ENCODE measurements at regions not wholly inside any gene's neighbourhood (a gene's known extent, or its start where the extent isn't known, plus 50 kb on each side); places are given as distances from the start of the nearest gene placed in this dataset.
"Not testable (repeated sequence)": the region's sequence is repeated elsewhere in the genome, so short reads cannot be mapped to it uniquely, and the experiment has no call there.

DNA sequence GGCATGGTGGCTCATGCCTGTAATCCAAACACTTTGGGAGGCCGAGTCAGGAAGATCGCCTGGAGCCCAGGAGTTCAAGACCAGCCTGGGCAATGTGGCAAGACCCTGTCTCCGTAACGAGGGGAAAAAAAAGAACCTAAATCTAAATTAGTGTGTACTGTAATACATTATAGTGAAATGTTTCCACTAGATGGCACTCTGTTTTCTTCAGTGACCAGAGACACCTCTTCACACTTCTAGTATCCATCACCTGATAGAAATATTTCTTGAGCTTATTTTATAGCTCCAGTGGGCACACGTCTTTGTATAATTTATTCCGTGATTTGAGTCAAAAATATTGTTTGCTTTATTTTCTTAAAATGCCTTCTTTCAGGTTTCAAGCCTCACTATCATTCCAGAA, 600.9 kb upstream of the DIPK2B start:
- peaks cover 45 to 63% of the 10 kb centered on the region in 2 experiments for H3K4me1 Mint-ChIP-seq
- DNase-seq = no peak
- Histone ChIP-seq H3K4me2 (ENCODE audit: insufficient read depth, insufficient read length, low read length) (peak overlapping the region; percentile 32), H3K14ac (ENCODE audit: insufficient read depth, low read length) (no peak overlapping the region), H3K18ac (ENCODE audit: insufficient read length, low read depth, low read length) (no peak overlapping the region), H3K56ac (ENCODE audit: insufficient read length, low read depth, low read length) (no peak overlapping the region), H3K9me3 (ENCODE audit: control insufficient read depth, low read depth, low read length) (no peaks in the 10 kb centered on the region), H4K20me1 (ENCODE audit: control insufficient read depth, insufficient read depth, insufficient read length) (no peaks in the 10 kb centered on the region), H2BK120ac (ENCODE audit: low read depth, low read length, poor library complexity, severe bottlenecking) (no peak overlapping the region), H3T11ph (ENCODE audit: low read length) (no peak overlapping the region), H2BK20ac (ENCODE audit: low read depth, low read length, poor library complexity, severe bottlenecking) (no peak overlapping the region), H3K23ac (ENCODE audit: insufficient read length, low read depth, low read length) (no peak overlapping the region), H2BK12ac (ENCODE audit: insufficient read length, low read depth, low read length) (no peak overlapping the region), H3K27ac (ENCODE audit: insufficient read length, low read depth, low read length) (no peak overlapping the region), H2BK5ac (ENCODE audit: insufficient read length, low read length) (no peak overlapping the region), H4K8ac (replicated peaks; ENCODE audit: insufficient read length, low read depth, low read length) (no peak overlapping the region), H2AK5ac (ENCODE audit: insufficient read length, low read length) (no peak overlapping the region), H3K4ac (ENCODE audit: low read depth, low read length) (no peak overlapping the region), H2AFZ (ENCODE audit: low read length) (no peak overlapping the region), H3K27me3 (ENCODE audit: insufficient read depth, low read length) (no peaks in the 10 kb centered on the region), H3K23me2 (ENCODE audit: insufficient read length, low read depth, low read length, poor library complexity, severe bottlenecking) (no peaks in the 10 kb centered on the region), H4K5ac (ENCODE audit: insufficient read length, low read depth, low read length) (no peak overlapping the region), H2BK15ac (ENCODE audit: low read depth, low read length) (no peak overlapping the region), H3K79me1 (ENCODE audit: insufficient read depth, low read depth, low read length, poor library complexity, severe bottlenecking) (peaks cover 4% of the 10 kb centered on the region), H3K9ac (ENCODE audit: extremely low read depth, insufficient read length, low read length) (no peak overlapping the region), H4K91ac (ENCODE audit: insufficient read length, low read depth, low read length) (no peak overlapping the region), H3K79me2 (ENCODE audit: insufficient read depth, low read length) (peaks cover 46% of the 10 kb centered on the region; the same call in 1 of the 2 replicates), H3K4me1 (ENCODE audit: insufficient read depth, low read length) (peaks cover 14% of the 10 kb centered on the region)
- H3K27me3 Mint-ChIP-seq (ENCODE audit: low read depth) = no peaks in the 10 kb centered on the region; the same call in 1 of the 2 replicates
- no peak overlapping the region for H3K4me3 Mint-ChIP-seq
- H3K36me3 Mint-ChIP-seq (ENCODE audit: insufficient read depth in 1 of 3, low read depth in 3 of 3) = peaks cover 18 to 43% (median 37%) of the 10 kb centered on the region in 3 experiments
- H3K27ac Mint-ChIP-seq = no peak overlapping the region
- no CpG with 5 or more reads among the region's 6 CpGs for whole genome bisulfite sequencing (ENCODE audit: extremely low coverage, insufficient read length, low lambda C conversion rate)
- TF ChIP-seq, protein P1, sequence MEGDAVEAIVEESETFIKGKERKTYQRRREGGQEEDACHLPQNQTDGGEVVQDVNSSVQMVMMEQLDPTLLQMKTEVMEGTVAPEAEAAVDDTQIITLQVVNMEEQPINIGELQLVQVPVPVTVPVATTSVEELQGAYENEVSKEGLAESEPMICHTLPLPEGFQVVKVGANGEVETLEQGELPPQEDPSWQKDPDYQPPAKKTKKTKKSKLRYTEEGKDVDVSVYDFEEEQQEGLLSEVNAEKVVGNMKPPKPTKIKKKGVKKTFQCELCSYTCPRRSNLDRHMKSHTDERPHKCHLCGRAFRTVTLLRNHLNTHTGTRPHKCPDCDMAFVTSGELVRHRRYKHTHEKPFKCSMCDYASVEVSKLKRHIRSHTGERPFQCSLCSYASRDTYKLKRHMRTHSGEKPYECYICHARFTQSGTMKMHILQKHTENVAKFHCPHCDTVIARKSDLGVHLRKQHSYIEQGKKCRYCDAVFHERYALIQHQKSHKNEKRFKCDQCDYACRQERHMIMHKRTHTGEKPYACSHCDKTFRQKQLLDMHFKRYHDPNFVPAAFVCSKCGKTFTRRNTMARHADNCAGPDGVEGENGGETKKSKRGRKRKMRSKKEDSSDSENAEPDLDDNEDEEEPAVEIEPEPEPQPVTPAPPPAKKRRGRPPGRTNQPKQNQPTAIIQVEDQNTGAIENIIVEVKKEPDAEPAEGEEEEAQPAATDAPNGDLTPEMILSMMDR (conservative IDR thresholded peaks at IDR 0.05) = peak; percentile 47; the same call in 2 of the 3 replicates
- peaks cover 36 to 65% of the 10 kb centered on the region in 2 experiments for H3K9me3 Mint-ChIP-seq

DNA sequence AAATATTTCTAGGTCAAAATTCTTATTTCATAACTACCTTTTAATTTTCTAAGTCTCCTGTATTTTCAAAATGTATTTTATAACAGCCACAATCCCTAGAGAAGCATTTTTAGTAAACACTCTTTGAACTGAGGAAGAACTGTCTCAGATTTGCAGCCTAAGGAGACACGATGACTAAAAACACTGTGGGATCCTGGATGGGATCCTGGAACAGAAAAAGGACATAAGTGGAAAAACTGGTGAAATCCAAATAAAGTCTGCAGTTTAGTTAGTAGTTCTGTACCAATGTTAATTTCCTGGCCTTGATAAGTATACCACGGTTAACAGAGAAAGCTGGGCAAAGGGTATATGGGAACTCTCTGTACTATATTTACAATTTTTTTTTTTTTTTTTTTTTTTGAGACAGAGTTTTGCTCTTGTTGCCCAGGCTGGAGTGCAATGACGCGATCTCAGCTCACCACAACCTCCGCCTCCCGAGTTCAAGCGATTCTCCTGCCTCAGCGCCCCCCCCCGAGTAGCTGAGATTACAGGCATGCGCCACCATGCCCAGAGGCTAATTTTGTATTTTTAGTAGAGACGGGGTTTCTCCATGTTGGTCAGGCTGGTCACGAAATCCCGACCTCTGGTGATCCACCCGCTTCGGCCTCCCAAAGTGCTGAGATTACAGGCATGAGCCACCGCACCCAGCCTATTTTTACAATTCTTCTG, 600.2 kb upstream of the DIPK2B start:
- H4K20me1 ChIP-seq (ENCODE audit: control insufficient read depth, insufficient read depth, insufficient read length); H4K5ac ChIP-seq (ENCODE audit: insufficient read length, low read depth, low read length); H2AFZ ChIP-seq (ENCODE audit: low read length); H2BK120ac ChIP-seq (ENCODE audit: low read depth, low read length, poor library complexity, severe bottlenecking); H3K4ac ChIP-seq (ENCODE audit: low read depth, low read length); H4K8ac ChIP-seq (replicated peaks; ENCODE audit: insufficient read length, low read depth, low read length); H2BK15ac ChIP-seq (ENCODE audit: low read depth, low read length); H3K56ac ChIP-seq (ENCODE audit: insufficient read length, low read depth, low read length); H3K27ac ChIP-seq (ENCODE audit: insufficient read length, low read depth, low read length); H2BK5ac ChIP-seq (ENCODE audit: insufficient read length, low read length); H3K27me3 ChIP-seq (ENCODE audit: insufficient read depth, low read length); H3K14ac ChIP-seq (ENCODE audit: insufficient read depth, low read length); H2BK12ac ChIP-seq (ENCODE audit: insufficient read length, low read depth, low read length); H2BK20ac ChIP-seq (ENCODE audit: low read depth, low read length, poor library complexity, severe bottlenecking); H4K91ac ChIP-seq (ENCODE audit: insufficient read length, low read depth, low read length); H3K9ac ChIP-seq (ENCODE audit: extremely low read depth, insufficient read length, low read length); H3K79me1 ChIP-seq (ENCODE audit: insufficient read depth, low read depth, low read length, poor library complexity, severe bottlenecking); H3K27me3 Mint-ChIP-seq (ENCODE audit: low read depth); H3K23ac ChIP-seq (ENCODE audit: insufficient read length, low read depth, low read length); H3K23me2 ChIP-seq (ENCODE audit: insufficient read length, low read depth, low read length, poor library complexity, severe bottlenecking); H3K4me3 Mint-ChIP-seq; H3K9me3 ChIP-seq (ENCODE audit: control insufficient read depth, low read depth, low read length); H2AK5ac ChIP-seq (ENCODE audit: insufficient read length, low read length); H3K4me2 ChIP-seq (ENCODE audit: insufficient read depth, insufficient read length, low read length); H3K18ac ChIP-seq (ENCODE audit: insufficient read length, low read depth, low read length); H3T11ph ChIP-seq (ENCODE audit: low read length); DNase-seq; H3K27ac Mint-ChIP-seq: not testable (repeated sequence)
- Mint-ChIP-seq H3K9me3 (peaks cover 36 to 65% of the 10 kb centered on the region in 2 experiments), H3K4me1 (peaks cover 48 to 65% of the 10 kb centered on the region in 2 experiments), H3K36me3 (ENCODE audit: insufficient read depth in 1 of 3, low read depth in 3 of 3) (peaks cover 22 to 43% (median 38%) of the 10 kb centered on the region in 3 experiments)
- peaks cover 14% of the 10 kb centered on the region for H3K4me1 ChIP-seq (ENCODE audit: insufficient read depth, low read length)
- no CpG with 5 or more reads among the region's 16 CpGs for WGBS (ENCODE audit: extremely low coverage, insufficient read length, low lambda C conversion rate)
- peaks cover 47% of the 10 kb centered on the region; the same call in 1 of the 2 replicates for H3K79me2 ChIP-seq (ENCODE audit: insufficient read depth, low read length)
